Effector memory CD4-positive, alpha-beta T cell (primary cell): ENCODE measurements at regions not wholly inside any gene's neighbourhood (a gene's known extent, or its start where the extent isn't known, plus 50 kb on each side); places are given as distances from the start of the nearest gene placed in this dataset.

Experiments used
- DNase-seq, 3 donors: peaks; one replicate each; pipeline ENCODE4 v3.0.0-alpha.2; 2020
- H3K27ac ChIP-seq: 2 replicates; pipeline ENCODE4 v1.7.0; 2013; ENCODE audit warnings: mild to moderate bottlenecking, low read length, moderate library complexity; ENCODE audit not compliant: insufficient read depth, poor library complexity, severe bottlenecking
- H3K27me3 ChIP-seq: replicated peaks from 2 replicates; pipeline ENCODE4 v1.7.0; 2013; ENCODE audit warnings: mild to moderate bottlenecking, low read length; ENCODE audit not compliant: insufficient read depth, control insufficient read depth, poor library complexity, severe bottlenecking
- H3K36me3 ChIP-seq: 2 replicates; pipeline ENCODE4 v1.7.0; 2013; ENCODE audit warnings: mild to moderate bottlenecking, low read length, moderate library complexity; ENCODE audit not compliant: control insufficient read depth, insufficient read depth
- H3K4me1 ChIP-seq: 2 replicates; pipeline ENCODE4 v1.7.0; 2013; ENCODE audit warnings: low read length, mild to moderate bottlenecking; ENCODE audit not compliant: control insufficient read depth, insufficient read depth, poor library complexity, severe bottlenecking
- H3K4me3 ChIP-seq: 2 replicates; pipeline ENCODE4 v1.7.0; 2013; ENCODE audit warnings: low read length, low read depth, mild to moderate bottlenecking; ENCODE audit not compliant: insufficient read depth, poor library complexity, severe bottlenecking
- H3K9me3 ChIP-seq: 2 replicates; pipeline ENCODE4 v1.7.0; 2013; ENCODE audit warnings: mild to moderate bottlenecking, low read length, moderate library complexity; ENCODE audit not compliant: control insufficient read depth

GRCh38 chr13:31943591-31943990 is 88.0 kb upstream of the FRY start:
- Histone ChIP-seq H3K4me3 (no peak overlapping the region), H3K9me3 (no peaks in the 10 kb centered on the region), H3K27me3 (no peaks in the 10 kb centered on the region), H3K36me3 (no peaks in the 10 kb centered on the region), H3K4me1 (no peaks in the 10 kb centered on the region), H3K27ac (no peak overlapping the region)
- DNase-seq: no peak

DNA sequence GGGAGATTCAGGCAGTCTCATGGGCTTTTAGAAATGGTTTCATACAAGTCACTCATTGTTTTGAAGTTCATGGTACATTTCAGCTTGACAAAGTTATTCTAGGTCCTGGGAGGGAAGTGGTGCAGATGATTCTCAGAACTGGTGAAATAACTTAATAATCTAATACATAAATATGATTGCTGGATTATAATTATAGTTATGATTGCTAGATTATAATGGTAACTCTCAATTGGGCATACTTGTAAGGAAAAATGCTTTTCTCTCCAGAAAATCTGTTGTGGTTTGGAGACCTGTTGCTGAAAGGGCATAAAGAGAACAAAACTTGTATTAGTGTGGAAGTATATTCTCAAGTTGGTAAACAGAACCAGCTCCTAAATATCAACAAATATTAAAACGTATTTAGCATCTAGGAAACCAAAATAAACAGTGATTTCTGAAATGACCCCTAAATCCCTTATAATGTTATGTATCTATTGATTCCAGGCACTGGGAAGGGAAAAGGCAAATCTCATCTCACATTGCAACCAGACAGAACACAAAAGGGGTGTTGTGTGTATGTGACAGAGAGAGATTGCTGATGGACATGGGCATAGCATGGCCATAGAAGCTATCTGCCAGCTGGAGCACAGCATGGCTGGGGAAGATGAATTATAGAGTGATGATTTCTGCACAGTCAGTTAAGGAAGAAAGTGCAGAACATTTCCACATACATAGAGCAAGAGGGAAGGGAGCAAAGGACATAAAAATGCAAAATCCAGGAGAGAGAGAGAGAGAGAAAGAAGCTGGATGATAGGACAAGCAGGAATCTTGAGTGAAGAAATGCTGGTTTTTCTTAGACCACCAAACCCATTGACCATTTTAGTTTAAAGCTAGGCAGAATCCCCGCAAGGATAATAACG is 87.1 kb upstream of the FRY start:
- DNase-seq: no peak
- Histone ChIP-seq H3K9me3 (no peaks in the 10 kb centered on the region), H3K27me3 (no peaks in the 10 kb centered on the region), H3K27ac (no peak overlapping the region), H3K36me3 (no peaks in the 10 kb centered on the region), H3K4me3 (no peak overlapping the region), H3K4me1 (no peaks in the 10 kb centered on the region)

GRCh38 chr13:31945202-31945961 is 86.2 kb upstream of the FRY start:
- Histone ChIP-seq H3K4me1 (no peaks in the 10 kb centered on the region), H3K27me3 (no peaks in the 10 kb centered on the region), H3K27ac (no peak overlapping the region), H3K36me3 (no peaks in the 10 kb centered on the region), H3K4me3 (no peak overlapping the region), H3K9me3 (no peaks in the 10 kb centered on the region)
- no peak for DNase-seq

DNA sequence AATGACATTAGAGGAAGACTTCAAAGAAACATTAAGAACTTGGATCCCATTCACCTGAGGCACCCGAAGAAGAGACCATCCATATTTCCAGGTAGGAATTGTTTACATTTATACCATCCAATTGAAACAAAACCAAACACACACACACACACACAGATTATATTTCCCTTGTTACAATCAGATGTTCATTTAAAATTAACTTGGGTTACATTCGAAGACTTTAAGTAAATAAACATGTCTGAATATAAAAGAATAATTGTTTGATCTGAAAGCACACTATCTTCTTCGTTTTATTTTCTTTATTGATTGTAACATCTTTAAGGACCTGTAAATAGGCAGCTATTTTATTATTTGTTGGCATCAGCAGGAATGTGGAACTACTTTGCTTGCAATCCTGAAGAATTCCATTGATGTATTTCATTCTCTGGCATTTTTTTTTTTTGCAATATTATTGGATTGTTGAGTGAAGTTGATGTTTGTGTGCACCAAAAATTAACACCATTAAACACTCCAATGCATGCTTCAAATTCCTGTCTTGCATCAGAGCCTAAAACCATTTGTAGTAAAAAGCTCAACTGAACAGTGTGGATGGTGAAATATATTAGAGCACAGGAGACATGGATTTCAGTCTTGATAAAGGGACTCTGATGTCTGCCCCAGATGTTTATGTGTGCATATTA is 85.3 kb upstream of the FRY start:
- no peaks in the 10 kb centered on the region for H3K36me3 ChIP-seq
- H3K9me3 ChIP-seq: no peaks in the 10 kb centered on the region
- no peak overlapping the region for H3K27ac ChIP-seq
- H3K27me3 ChIP-seq: no peaks in the 10 kb centered on the region
- no peak overlapping the region for H3K4me3 ChIP-seq
- DNase-seq: no peak
- H3K4me1 ChIP-seq: no peaks in the 10 kb centered on the region

DNA sequence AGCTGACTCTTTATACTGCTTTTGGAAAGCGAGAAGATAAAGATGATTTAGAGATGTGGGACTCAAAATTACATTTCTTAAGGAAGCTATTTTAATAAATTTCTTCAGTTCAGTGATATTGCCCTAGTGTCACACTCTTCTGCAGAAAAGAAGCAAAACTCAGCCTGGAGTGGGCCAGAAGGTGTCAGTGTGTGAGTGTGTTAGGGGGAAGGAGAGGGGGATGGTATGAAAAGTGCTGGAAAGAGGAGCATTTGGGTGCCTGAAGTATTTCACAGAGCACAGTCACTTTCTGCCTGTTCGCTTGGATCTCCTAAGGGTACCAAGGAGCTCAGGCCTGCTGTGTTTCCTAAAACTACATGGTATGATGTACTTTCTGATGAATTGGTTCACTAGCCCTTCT is 84.5 kb upstream of the FRY start:
- no peak overlapping the region for H3K27ac ChIP-seq
- H3K27me3 ChIP-seq: no peaks in the 10 kb centered on the region

DNA sequence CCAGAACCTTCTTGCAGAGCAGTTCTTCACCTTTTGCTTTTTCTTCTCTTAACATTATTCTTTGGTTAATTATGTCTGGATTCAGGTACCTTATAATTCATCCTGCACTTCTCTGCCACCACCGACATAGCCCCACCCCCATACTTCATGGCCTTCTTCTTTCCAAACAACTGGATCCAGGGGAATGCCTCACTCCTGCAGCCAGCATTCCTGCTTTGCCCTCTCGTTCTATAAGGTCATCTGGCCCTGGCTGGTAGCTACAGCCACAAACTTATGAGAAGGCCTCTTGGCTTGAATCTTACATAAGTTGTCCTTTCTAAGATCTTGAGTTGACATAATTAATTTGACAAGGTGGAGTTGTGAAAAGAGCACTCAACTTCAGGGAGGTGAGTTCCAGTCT is 84.1 kb upstream of the FRY start:
- Histone ChIP-seq H3K4me1 (no peaks in the 10 kb centered on the region), H3K27me3 (no peaks in the 10 kb centered on the region), H3K9me3 (no peaks in the 10 kb centered on the region), H3K4me3 (no peak overlapping the region), H3K27ac (no peak overlapping the region), H3K36me3 (no peaks in the 10 kb centered on the region)
- no peak for DNase-seq

More for the DNA sequence above, 84.5 kb upstream of the FRY start:
- Histone ChIP-seq H3K9me3 (no peaks in the 10 kb centered on the region), H3K4me1 (no peaks in the 10 kb centered on the region), H3K4me3 (no peak overlapping the region), H3K36me3 (no peaks in the 10 kb centered on the region)
- DNase-seq: no peak

DNA sequence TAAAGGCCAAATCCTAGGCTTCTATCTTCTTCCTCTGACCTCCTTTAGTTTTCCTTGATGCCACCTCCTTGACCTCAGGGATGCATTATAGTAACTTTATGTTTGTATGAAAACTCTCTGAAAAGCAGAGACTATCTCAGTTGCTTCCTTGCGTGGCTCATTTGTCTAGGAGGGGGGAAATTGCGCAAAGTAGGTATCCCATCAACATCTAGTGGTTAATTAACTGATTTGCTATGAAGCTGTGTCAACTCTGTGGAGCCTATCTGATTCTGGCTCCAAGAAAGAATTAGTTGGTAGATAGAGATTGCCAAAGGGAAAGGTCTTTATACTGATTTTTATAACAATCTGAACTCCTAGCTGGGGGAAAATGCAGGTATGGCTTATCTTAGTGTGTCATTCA is 82.1 kb upstream of the FRY start:
- H3K4me3 ChIP-seq: no peak overlapping the region
- H3K27ac ChIP-seq: no peak overlapping the region
- no peak for DNase-seq
- no peaks in the 10 kb centered on the region for H3K4me1 ChIP-seq
- no peaks in the 10 kb centered on the region for H3K36me3 ChIP-seq
- H3K27me3 ChIP-seq: no peaks in the 10 kb centered on the region
- H3K9me3 ChIP-seq: no peaks in the 10 kb centered on the region

DNA sequence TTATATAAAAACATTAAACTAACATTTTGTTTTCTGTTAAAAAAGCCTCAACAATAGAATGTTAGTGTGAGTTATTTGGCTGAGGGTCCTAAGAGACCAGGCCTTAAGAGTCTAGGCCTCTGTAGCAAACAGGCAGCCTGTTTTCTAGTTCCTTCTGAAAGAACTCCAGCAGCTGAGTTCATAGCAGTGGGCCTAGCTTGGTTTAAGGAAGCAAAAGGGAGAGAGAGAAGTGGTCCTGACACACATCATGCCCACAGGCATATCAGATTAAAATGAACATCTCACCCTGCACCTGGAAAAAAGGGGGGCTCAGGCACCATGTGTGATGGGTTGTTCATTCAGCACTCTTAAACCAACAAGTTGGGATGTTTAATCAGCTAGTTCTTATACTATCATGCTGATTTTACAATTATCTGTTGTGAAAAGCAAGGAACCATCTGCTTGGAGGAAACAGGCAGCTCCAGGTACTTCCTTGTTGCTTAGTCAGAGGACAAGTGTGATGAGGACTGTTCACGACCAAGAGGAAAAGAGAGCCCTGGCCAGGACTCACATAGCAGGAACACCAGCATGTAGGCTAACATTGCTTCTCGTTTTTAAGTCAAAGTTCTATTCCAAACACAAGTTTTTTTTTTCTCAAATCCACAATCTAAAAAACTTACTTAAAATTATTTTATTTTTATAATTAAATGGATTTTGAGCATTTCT is 81.3 kb upstream of the FRY start:
- no peak for DNase-seq
- no peaks in the 10 kb centered on the region for H3K27me3 ChIP-seq
- no peaks in the 10 kb centered on the region for H3K36me3 ChIP-seq
- H3K4me1 ChIP-seq: no peaks in the 10 kb centered on the region
- H3K27ac ChIP-seq: no peak overlapping the region
- H3K4me3 ChIP-seq: no peak overlapping the region
- H3K9me3 ChIP-seq: no peaks in the 10 kb centered on the region

- no peak overlapping the region for H3K4me3 ChIP-seq
- H3K27ac ChIP-seq: no peak overlapping the region
- no peaks in the 10 kb centered on the region for H3K9me3 ChIP-seq
- H3K4me1 ChIP-seq: no peaks in the 10 kb centered on the region
- H3K36me3 ChIP-seq: no peaks in the 10 kb centered on the region
- H3K27me3 ChIP-seq: no peaks in the 10 kb centered on the region
- DNase-seq: no peak
These were observed 80.3 kb upstream of the FRY start for GRCh38 chr13:31951215-31951678.
